Naive thymus-derived CD4-positive, alpha-beta T cell (primary cell): ENCODE measurements at regions not wholly inside any gene's neighbourhood (a gene's known extent, or its start where the extent isn't known, plus 50 kb on each side); places are given as distances from the start of the nearest gene placed in this dataset.

Experiments used
- ATAC-seq: fragments of 150-1000 bp; cut with Tn5 transposase; 2 replicates; pipeline ENCODE4 v1.10.0; 2021; ENCODE audit warnings: mild to moderate bottlenecking, moderate library complexity
- CTCF ChIA-PET: fragments of 350-600 bp; sonication (Branson Sonifier 250); formaldehyde crosslinking; loops from one replicate; lab custom pipeline; 2021; ENCODE audit warnings: antibody characterized with exemption; lab: Charles Lee
- POLR2A ChIA-PET: fragments of 350-600 bp; sonication (Branson Sonifier 250); formaldehyde crosslinking; loops from one replicate; lab custom pipeline; 2021; ENCODE audit warnings: antibody characterized with exemption, inconsistent platforms; lab: Charles Lee
- DNase-seq, 9 donors: peaks; one replicate each; pipeline versions ENCODE4 v3.0.0 to v3.0.0-alpha.2; 2020 to 2022; ENCODE audit warnings: mixed read lengths in 1 of 9
- H3K27ac ChIP-seq: one replicate; pipeline ENCODE4 v1.7.0; 2013; ENCODE audit warnings: mild to moderate bottlenecking, low read depth, low read length, moderate library complexity
- H3K27me3 ChIP-seq, 2 donors: one replicate each; pipeline ENCODE4 v1.7.0; 2013; ENCODE audit warnings: low read length in 2 of 2, mild to moderate bottlenecking in 2 of 2, moderate library complexity in 2 of 2; ENCODE audit not compliant: control insufficient read depth in 2 of 2, insufficient read depth in 2 of 2
- H3K36me3 ChIP-seq, 3 experiments: 1 replicate in 2 of 3; 2 replicates in 1 of 3; pipeline ENCODE4 v1.7.0; 2013; ENCODE audit warnings: low read length in 3 of 3, mild to moderate bottlenecking in 3 of 3, moderate library complexity in 1 of 3; ENCODE audit not compliant: insufficient read depth in 3 of 3, control insufficient read depth in 2 of 3
- H3K4me1 ChIP-seq, 2 donors: one replicate each; pipeline ENCODE4 v1.7.0; 2013; ENCODE audit warnings: low read length in 2 of 2, mild to moderate bottlenecking in 2 of 2, moderate library complexity in 1 of 2; ENCODE audit not compliant: control insufficient read depth in 2 of 2, insufficient read depth in 2 of 2
- H3K4me3 ChIP-seq: 2 replicates; pipeline ENCODE4 v1.7.0; 2013; ENCODE audit warnings: mild to moderate bottlenecking, low read length
- H3K9me3 ChIP-seq, 3 experiments: 1 replicate in 2 of 3; 2 replicates in 1 of 3; pipeline ENCODE4 v1.7.0; 2013; ENCODE audit warnings: low read length in 3 of 3; ENCODE audit not compliant: control insufficient read depth in 2 of 3
- H3K27ac Mint-ChIP-seq, 9 donors: one replicate each; pipeline ENCODE4 v1.8.0; 2020 to 2022; ENCODE audit warnings: mixed read lengths in 9 of 9, mild to moderate bottlenecking in 8 of 9, moderate library complexity in 5 of 9, inconsistent platforms in 2 of 9
- H3K27me3 Mint-ChIP-seq, 5 donors: one replicate each; pipeline ENCODE4 v1.8.0; 2021 to 2022; ENCODE audit warnings: mixed read lengths in 5 of 5, mild to moderate bottlenecking in 1 of 5
- H3K36me3 Mint-ChIP-seq, 5 donors: one replicate each; pipeline ENCODE4 v1.8.0; 2020 to 2022; ENCODE audit warnings: mixed read lengths in 5 of 5, mild to moderate bottlenecking in 3 of 5, inconsistent platforms in 1 of 5
- H3K4me1 Mint-ChIP-seq, 7 donors: one replicate each; pipeline ENCODE4 v1.8.0; 2020 to 2022; ENCODE audit warnings: mixed read lengths in 7 of 7, mild to moderate bottlenecking in 3 of 7, inconsistent platforms in 1 of 7
- H3K4me3 Mint-ChIP-seq, 10 donors: one replicate each; pipeline ENCODE4 v1.8.0; 2020 to 2022; ENCODE audit warnings: mild to moderate bottlenecking in 10 of 10, mixed read lengths in 10 of 10, moderate library complexity in 6 of 10, inconsistent platforms in 2 of 10
- H3K9me3 Mint-ChIP-seq, 11 donors: one replicate each; pipeline ENCODE4 v1.8.0; 2020 to 2022; ENCODE audit warnings: mixed read lengths in 11 of 11, mild to moderate bottlenecking in 4 of 11, inconsistent platforms in 1 of 11, moderate library complexity in 1 of 11
- intact Hi-C, 2 donors: fragments of 100-400 bp; cut with micrococcal nuclease; formaldehyde crosslinking; loops; one replicate each; pipeline ENCODE4 v1.15.1; 2023

- Mint-ChIP-seq H3K4me1 (no peaks in the 10 kb centered on the region), H3K27ac (no peak overlapping the region), H3K9me3 (peaks cover 0 to 21% (median 2%) of the 10 kb centered on the region in 11 donors), H3K36me3 (no peaks in the 10 kb centered on the region), H3K27me3 (no peaks in the 10 kb centered on the region), H3K4me3 (no peak overlapping the region)
- DNase-seq: no peak
- no peaks in the 10 kb centered on the region for H3K27me3 ChIP-seq
- H3K9me3 ChIP-seq: no peaks in the 10 kb centered on the region
- intact Hi-C loops: no loop called here
- no peak for ATAC-seq
- POLR2A ChIA-PET: no interaction called here
- no peak overlapping the region for H3K4me3 ChIP-seq
- no peak overlapping the region for H3K27ac ChIP-seq
- CTCF ChIA-PET: no interaction called here
- H3K4me1 ChIP-seq: no peaks in the 10 kb centered on the region
- H3K36me3 ChIP-seq: no peaks in the 10 kb centered on the region
Observed at GRCh38 chr7:118731854-118732253, 507.4 kb downstream of the ANKRD7 start.

- H3K36me3 Mint-ChIP-seq: no peaks in the 10 kb centered on the region
- H3K27ac Mint-ChIP-seq: no peak overlapping the region
- Histone ChIP-seq H3K27ac (no peak overlapping the region), H3K4me1 (no peaks in the 10 kb centered on the region), H3K9me3 (no peaks in the 10 kb centered on the region), H3K36me3 (no peaks in the 10 kb centered on the region), H3K27me3 (no peaks in the 10 kb centered on the region), H3K4me3 (no peak overlapping the region)
- POLR2A ChIA-PET: no interaction called here
- peaks cover 0 to 11% (median 2%) of the 10 kb centered on the region in 11 donors for H3K9me3 Mint-ChIP-seq
- no peaks in the 10 kb centered on the region for H3K27me3 Mint-ChIP-seq
- H3K4me1 Mint-ChIP-seq: no peaks in the 10 kb centered on the region
- intact Hi-C loops: no loop called here
- no peak for DNase-seq
- CTCF ChIA-PET: no interaction called here
- no peak overlapping the region for H3K4me3 Mint-ChIP-seq
- ATAC-seq: no peak
Observed at GRCh38 chr7:118734541-118734940, 510.0 kb downstream of the ANKRD7 start.

- ATAC-seq (no peak), DNase-seq (no peak)
- Histone ChIP-seq H3K9me3 (no peaks in the 10 kb centered on the region), H3K36me3 (no peaks in the 10 kb centered on the region), H3K4me1 (no peaks in the 10 kb centered on the region), H3K27me3 (no peaks in the 10 kb centered on the region), H3K27ac (no peak overlapping the region), H3K4me3 (no peak overlapping the region)
- Mint-ChIP-seq H3K36me3 (no peaks in the 10 kb centered on the region), H3K27ac (no peak overlapping the region), H3K4me1 (no peaks in the 10 kb centered on the region), H3K9me3 (peaks cover 0 to 18% (median 4%) of the 10 kb centered on the region in 11 donors), H3K27me3 (no peaks in the 10 kb centered on the region), H3K4me3 (no peak overlapping the region)
- ChIA-PET CTCF (no interaction called here), POLR2A (no interaction called here)
- intact Hi-C loops: no loop called here
Observed at GRCh38 chr7:118735441-118735840, 510.9 kb downstream of the ANKRD7 start.

GRCh38 chr7:118737935-118738334, 513.4 kb downstream of the ANKRD7 start:
- Histone ChIP-seq H3K9me3 (no peaks in the 10 kb centered on the region), H3K4me1 (no peaks in the 10 kb centered on the region), H3K27ac (no peak overlapping the region), H3K36me3 (no peaks in the 10 kb centered on the region), H3K4me3 (no peak overlapping the region), H3K27me3 (no peaks in the 10 kb centered on the region)
- ATAC-seq: no peak
- no peak overlapping the region for H3K4me3 Mint-ChIP-seq
- H3K36me3 Mint-ChIP-seq: no peaks in the 10 kb centered on the region
- DNase-seq: no peak
- no peaks in the 10 kb centered on the region for H3K4me1 Mint-ChIP-seq
- H3K27me3 Mint-ChIP-seq: no peaks in the 10 kb centered on the region
- H3K9me3 Mint-ChIP-seq: peaks cover 0 to 21% (median 4%) of the 10 kb centered on the region in 11 donors
- intact Hi-C loops: no loop called here
- POLR2A ChIA-PET: no interaction called here
- CTCF ChIA-PET: no interaction called here
- H3K27ac Mint-ChIP-seq: no peak overlapping the region

- Mint-ChIP-seq H3K36me3 (no peaks in the 10 kb centered on the region), H3K27ac (no peak overlapping the region), H3K4me1 (no peaks in the 10 kb centered on the region), H3K9me3 (peaks cover 0 to 22% (median 2%) of the 10 kb centered on the region in 11 donors), H3K27me3 (no peaks in the 10 kb centered on the region), H3K4me3 (no peak overlapping the region)
- ChIA-PET POLR2A (no interaction called here), CTCF (no interaction called here)
- no peaks in the 10 kb centered on the region for H3K9me3 ChIP-seq
- ATAC-seq: no peak
- intact Hi-C loops: no loop called here
- H3K4me3 ChIP-seq: no peak overlapping the region
- H3K27ac ChIP-seq: no peak overlapping the region
- H3K4me1 ChIP-seq: no peaks in the 10 kb centered on the region
- H3K27me3 ChIP-seq: no peaks in the 10 kb centered on the region
- DNase-seq: no peak
- H3K36me3 ChIP-seq: no peaks in the 10 kb centered on the region
Observed at GRCh38 chr7:118745927-118746326, 521.4 kb downstream of the ANKRD7 start.

GRCh38 chr7:118747473-118747872, 523.0 kb downstream of the ANKRD7 start:
- peaks cover 0 to 27% (median 0%) of the 10 kb centered on the region in 11 donors for H3K9me3 Mint-ChIP-seq
- Histone ChIP-seq H3K27ac (no peak overlapping the region), H3K4me3 (no peak overlapping the region), H3K27me3 (no peaks in the 10 kb centered on the region), H3K9me3 (no peaks in the 10 kb centered on the region), H3K36me3 (no peaks in the 10 kb centered on the region), H3K4me1 (no peaks in the 10 kb centered on the region)
- H3K27ac Mint-ChIP-seq: no peak overlapping the region
- CTCF ChIA-PET: no interaction called here
- H3K36me3 Mint-ChIP-seq: no peaks in the 10 kb centered on the region
- no peak for ATAC-seq
- DNase-seq: no peak
- intact Hi-C loops: no loop called here
- POLR2A ChIA-PET: no interaction called here
- H3K27me3 Mint-ChIP-seq: no peaks in the 10 kb centered on the region
- no peaks in the 10 kb centered on the region for H3K4me1 Mint-ChIP-seq
- H3K4me3 Mint-ChIP-seq: no peak overlapping the region

- no peak overlapping the region for H3K4me3 Mint-ChIP-seq
Observed at GRCh38 chr7:118753479-118753878, 529.0 kb downstream of the ANKRD7 start.

More at GRCh38 chr7:118753479-118753878, 529.0 kb downstream of the ANKRD7 start:
- H3K27ac Mint-ChIP-seq: no peak overlapping the region
- POLR2A ChIA-PET: no interaction called here
- H3K27ac ChIP-seq: no peak overlapping the region
- no peaks in the 10 kb centered on the region for H3K9me3 ChIP-seq
- DNase-seq: no peak
- intact Hi-C loops: loop anchor here in 1 of 2 donors (1.0 kb wide), 1 partner anchor 175 kb away; no protein-coding TSS in a partner anchor
- no peak overlapping the region for H3K4me3 ChIP-seq
- H3K27me3 ChIP-seq: no peaks in the 10 kb centered on the region
- H3K9me3 Mint-ChIP-seq: peaks cover 0 to 16% (median 2%) of the 10 kb centered on the region in 11 donors
- no peaks in the 10 kb centered on the region for H3K4me1 ChIP-seq
- H3K36me3 ChIP-seq: no peaks in the 10 kb centered on the region
- no peak for ATAC-seq
- H3K36me3 Mint-ChIP-seq: no peaks in the 10 kb centered on the region
- H3K4me1 Mint-ChIP-seq: no peaks in the 10 kb centered on the region
- CTCF ChIA-PET: no interaction called here
- H3K27me3 Mint-ChIP-seq: no peaks in the 10 kb centered on the region
